Endothelial cell of umbilical vein (primary cell): ENCODE measurements at regions not wholly inside any gene's neighbourhood (a gene's known extent, or its start where the extent isn't known, plus 50 kb on each side); places are given as distances from the start of the nearest gene placed in this dataset.

Experiments
- CTCF ChIP-seq, 2 donors: IDR thresholded peaks; 1 replicate in 1 of 2; 2 replicates in 1 of 2; pipeline ENCODE4 v1.5.1; 2011; ENCODE audit warnings: low read length in 2 of 2, mild to moderate bottlenecking in 2 of 2, moderate library complexity in 2 of 2, control low read depth in 1 of 2, inconsistent platforms in 1 of 2, low read depth in 1 of 2; ENCODE audit not compliant: insufficient read depth in 1 of 2; ENCODE audit errors: extremely low read depth in 1 of 2
- MAX ChIP-seq: IDR thresholded peaks from 2 replicates; pipeline ENCODE4 v1.6.1; 2011; ENCODE audit not compliant: insufficient read depth, insufficient read length
- POLR2A ChIP-seq: IDR thresholded peaks from 2 replicates; pipeline ENCODE4 v1.6.1; 2012; ENCODE audit warnings: low read depth, mild to moderate bottlenecking, control low read depth, low read length

- TF ChIP-seq POLR2A, result no peak
- TF ChIP-seq CTCF (IDR thresholded peaks at IDR 0.05; ENCODE audit: extremely low read depth in 1 of 2, insufficient read depth in 1 of 2, low read depth in 1 of 2, low read length in 2 of 2), result no peak
- TF ChIP-seq MAX, result no peak
Measured at GRCh38 chrX:79288733-79289132, 78.4 kb downstream of the ITM2A start.
